ENCODE measurements at regions not wholly inside any gene's neighbourhood (a gene's known extent, or its start where the extent isn't known, plus 50 kb on each side); places are given as distances from the start of the nearest gene placed in this dataset.

GRCh38 chr1:172810480-172811175 is 151.7 kb downstream of the FASLG start:
- DNase-seq: no peak

GRCh38 chr1:172811694-172812093 is 152.8 kb downstream of the FASLG start:
- no peak for DNase-seq

DNA sequence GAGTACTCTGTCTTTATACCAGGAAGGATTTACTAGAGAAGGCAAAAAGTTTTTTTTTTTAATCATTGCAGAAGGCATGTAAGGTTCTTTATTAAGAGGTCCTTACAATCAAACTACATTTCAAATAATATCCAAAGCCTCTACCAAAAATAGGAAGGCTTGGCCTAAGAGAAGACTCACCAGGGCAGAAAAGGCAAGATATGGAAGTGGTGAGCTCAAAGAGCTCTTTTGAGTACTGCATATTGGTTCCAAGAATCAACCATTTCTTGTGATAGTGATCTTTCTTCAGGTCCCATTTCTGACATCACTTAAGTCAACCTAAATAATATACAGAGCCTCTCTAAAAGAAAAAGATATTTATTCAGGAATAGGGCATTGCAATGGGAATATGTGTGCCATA is 153.2 kb downstream of the FASLG start:
- DNase-seq: no peak

GRCh38 chr1:172813330-172813729 is 154.4 kb downstream of the FASLG start:
- no peak for DNase-seq

DNA sequence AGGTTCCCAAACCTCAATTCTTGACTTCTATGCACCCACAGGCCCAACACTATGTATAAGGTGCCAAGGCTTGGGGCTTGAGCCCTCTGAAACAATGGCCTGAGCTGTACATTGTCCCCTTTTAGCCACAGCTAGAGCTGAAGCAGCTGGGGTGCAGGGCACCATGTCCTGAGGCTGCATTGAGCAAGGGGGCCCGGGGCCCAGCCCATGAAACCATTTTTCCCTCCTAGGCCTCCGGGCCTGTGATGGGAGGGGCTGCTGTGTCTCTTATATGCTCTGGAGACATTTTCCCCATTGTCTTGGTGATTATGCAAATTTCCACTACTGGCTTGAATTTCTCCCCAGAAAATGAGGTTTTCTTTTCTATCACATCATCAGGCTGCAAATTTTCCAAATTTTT is 155.5 kb downstream of the FASLG start:
- no peak for DNase-seq

DNA sequence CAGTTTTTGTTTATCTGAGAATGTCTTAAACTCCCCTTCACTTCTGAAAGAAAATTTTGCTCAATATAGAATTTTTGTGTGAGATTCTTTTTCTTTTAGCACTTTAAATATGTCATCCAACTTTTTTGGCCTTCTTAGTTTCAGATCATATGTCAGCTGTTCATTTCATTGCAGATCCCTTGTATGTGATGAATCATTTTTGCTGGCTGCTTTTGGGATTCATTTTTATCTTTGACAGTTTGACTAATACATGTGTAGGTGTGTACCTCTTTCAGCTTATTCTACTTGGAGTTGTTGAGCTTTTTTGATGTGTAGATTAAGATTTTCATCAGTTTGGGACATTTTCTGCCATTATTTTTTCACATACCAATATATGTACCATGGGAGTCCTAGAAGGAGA is 156.8 kb downstream of the FASLG start:
- DNase-seq: no peak

GRCh38 chr1:172818841-172819527 is 160.1 kb downstream of the FASLG start:
- no peak for DNase-seq

GRCh38 chr1:172820475-172821158 is 161.7 kb downstream of the FASLG start:
- no peak for DNase-seq

DNA sequence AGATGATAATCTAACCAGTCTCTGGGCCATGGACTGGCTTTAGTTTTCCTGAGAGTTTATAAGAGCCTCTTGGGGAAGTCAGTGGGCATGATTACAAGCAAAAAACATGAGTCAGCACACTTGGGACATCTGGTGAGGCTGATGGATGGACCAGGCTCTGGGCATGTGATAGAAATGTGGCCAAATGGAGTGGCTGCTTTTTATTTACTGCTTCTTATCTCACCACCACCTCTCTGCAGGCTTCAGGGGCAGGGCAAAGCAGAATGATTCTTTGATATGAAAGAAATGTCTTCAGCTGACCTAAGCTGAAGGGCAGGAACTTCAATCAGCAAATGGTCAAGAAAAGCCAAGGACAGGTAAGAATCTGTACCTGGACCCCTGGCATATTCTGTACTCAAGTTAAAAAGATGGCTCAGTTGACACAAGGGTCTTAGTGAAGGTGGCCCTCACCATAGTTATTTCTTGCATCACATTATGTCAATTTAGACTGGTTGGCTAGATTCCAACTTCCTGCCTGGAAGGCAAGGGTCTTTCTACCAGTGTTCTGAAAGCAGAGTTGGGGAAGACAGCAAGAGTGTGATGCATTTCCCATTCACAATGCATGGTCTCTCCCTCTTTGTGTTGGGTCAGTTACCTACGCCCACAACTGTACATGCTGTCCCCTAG is 162.8 kb downstream of the FASLG start:
- DNase-seq: no peak

DNA sequence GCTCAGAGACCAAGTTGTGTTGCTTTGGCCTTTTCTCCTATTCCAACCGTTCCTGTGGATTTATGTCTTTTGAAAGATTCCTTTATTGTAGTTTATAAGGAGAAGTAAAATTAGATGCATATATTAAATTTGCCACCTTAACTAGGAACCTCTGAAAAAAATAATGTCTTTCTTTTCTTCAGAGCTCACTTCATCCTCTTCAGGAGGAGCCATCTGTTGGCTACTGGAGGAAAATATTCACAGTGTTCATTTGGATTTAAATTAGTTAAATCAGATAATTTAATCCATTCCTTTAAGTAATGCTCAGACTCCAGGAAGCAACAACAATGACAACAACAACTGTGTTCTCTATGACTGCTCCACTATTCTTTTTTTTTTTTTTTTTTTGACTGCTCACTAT is 164.0 kb downstream of the FASLG start:
- no peak for DNase-seq

- no peak for DNase-seq
Observed at GRCh38 chr1:172823534-172823933, 164.6 kb downstream of the FASLG start.

DNA sequence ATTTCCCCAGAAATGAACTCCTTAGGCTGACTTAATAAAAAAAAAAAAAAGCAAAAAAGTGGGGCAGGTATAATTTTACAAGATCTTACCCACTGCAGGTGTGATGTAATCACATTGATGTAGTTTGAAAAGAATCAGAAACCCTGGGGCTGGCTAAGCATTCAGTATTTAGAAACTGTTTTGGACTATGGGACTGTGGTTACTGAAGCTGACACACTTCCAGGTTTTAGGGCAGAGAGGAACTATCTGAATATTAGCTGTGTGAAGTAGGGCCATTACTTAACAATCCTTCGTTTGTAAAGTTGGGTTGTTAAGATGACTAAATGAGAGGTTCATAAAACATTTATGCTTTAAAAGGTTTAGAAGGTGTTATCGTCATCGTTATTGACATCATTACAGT is 165.3 kb downstream of the FASLG start:
- no peak for DNase-seq

GRCh38 chr1:172826096-172826741 is 167.3 kb downstream of the FASLG start:
- DNase-seq: peak; percentile 26

- no peak for DNase-seq
Observed at GRCh38 chr1:172827301-172827700, 168.4 kb downstream of the FASLG start.

- DNase-seq: no peak
Observed at GRCh38 chr1:172827841-172828240, 168.9 kb downstream of the FASLG start.

DNA sequence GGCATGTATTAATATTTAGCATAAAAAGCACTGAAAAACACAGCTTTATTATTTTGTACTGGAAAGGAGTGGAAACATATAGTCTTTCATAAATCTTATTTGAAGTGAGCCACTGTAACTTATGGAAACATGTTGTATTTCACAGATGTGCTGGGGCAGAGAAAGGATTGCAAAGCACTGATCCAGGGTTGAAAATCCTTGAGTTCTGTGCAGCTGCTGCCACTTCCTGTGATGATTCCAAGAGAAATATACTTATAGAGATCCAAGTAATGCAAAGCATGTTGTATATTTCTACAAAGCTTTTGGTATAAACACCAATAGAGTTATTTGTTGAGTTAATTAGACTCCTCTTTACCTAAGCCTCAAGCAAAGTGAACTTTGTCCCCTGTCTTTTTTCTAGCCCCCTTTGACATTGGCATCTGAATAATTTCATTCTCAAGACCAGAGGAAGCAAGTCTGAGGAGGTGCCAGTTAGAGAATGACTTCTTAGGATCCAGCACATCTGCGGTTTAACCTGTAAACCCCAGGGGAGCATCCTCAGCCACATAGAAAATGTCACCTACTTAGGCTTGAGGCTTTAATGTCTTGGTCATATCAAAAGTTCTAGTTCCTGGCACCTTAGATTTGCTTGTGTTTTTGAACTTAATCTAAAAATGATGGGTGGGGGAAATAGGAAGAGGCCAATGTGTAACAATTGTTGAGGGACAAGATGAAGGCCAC is 173.3 kb downstream of the FASLG start:
- DNase-seq: no peak

GRCh38 chr1:172833954-172834353 is 175.1 kb downstream of the FASLG start:
- no peak for DNase-seq

GRCh38 chr1:172834609-172835008 is 175.7 kb downstream of the FASLG start:
- DNase-seq: no peak

GRCh38 chr1:172835834-172836233 is 176.9 kb downstream of the FASLG start:
- DNase-seq: no peak

DNA sequence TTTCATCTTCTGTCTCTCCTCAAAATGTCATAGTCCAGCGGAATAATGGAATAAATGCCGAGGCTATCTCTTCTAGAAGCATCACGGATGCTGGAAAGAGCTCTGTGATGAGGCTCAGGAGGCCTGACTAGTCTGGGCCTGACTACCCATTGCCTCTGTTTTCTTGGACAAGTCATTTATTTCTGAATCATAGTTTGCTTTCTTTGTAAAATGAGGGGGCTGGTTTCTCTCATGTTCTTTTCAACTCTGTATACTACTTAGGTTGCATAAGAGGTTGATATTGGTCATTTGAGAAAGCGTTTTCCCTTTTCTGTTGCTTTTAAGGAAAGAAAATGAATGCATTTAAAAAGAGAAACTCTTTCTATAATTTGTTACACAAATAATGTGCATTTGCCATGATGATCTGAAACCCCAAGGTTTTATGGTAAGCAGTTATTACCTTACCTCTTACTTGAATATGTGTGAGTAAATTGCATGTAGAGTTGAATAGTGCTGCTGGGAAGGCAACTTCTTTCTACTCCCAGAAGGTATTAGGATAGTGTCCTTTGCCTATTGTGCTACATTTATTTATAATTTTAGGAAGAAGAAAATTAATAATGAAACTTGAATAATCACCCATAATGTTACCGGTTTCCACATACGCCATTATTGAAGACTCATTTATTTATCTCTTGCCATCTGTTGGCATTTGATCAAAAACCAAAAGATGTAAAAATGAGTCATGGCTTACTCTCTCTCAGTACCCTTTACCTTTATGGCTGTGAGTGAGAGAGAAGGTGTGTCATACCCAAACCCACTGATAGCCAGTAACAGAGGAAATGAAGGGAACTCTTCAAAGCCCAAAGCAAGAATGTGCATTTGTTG is 179.1 kb downstream of the FASLG start:
- no peak for DNase-seq

- no peak for DNase-seq
Observed at GRCh38 chr1:172838680-172839313, 179.9 kb downstream of the FASLG start.
